ENCODE measurements at regions not wholly inside any gene's neighbourhood (a gene's known extent, or its start where the extent isn't known, plus 50 kb on each side); places are given as distances from the start of the nearest gene placed in this dataset.

GRCh38 chr13:21230516-21230915, 54.1 kb downstream of the MRPL57 start:
- TF ChIP-seq CTCF (IDR thresholded peaks at IDR 0.05) (no peak), IRF3 (IDR thresholded peaks at IDR 0.05; ENCODE audit: low read depth, low read length) (no peak), EZH2phosphoT487 (IDR thresholded peaks at IDR 0.05; ENCODE audit: borderline replicate concordance, low read depth) (no peak), NRF1 (IDR thresholded peaks at IDR 0.05; ENCODE audit: low read depth, low read length) (no peak), POLR2AphosphoS5 (IDR thresholded peaks at IDR 0.05; ENCODE audit: low read depth, low read length) (no peak), MXI1 (IDR thresholded peaks at IDR 0.05; ENCODE audit: low read depth, low read length) (no peak), YY1 (IDR thresholded peaks at IDR 0.05; ENCODE audit: low read depth) (no peak), USF2 (IDR thresholded peaks at IDR 0.05; ENCODE audit: borderline replicate concordance, low read depth, low read length) (no peak), REST (IDR thresholded peaks at IDR 0.05; ENCODE audit: low read depth, low read length) (no peak), EP300 (IDR thresholded peaks at IDR 0.05; ENCODE audit: borderline replicate concordance in 1 of 2, low read depth in 1 of 2, low read length in 1 of 2) (no peak), ZBTB33 (IDR thresholded peaks at IDR 0.05; ENCODE audit: borderline replicate concordance, low read depth) (no peak), MEF2A (IDR thresholded peaks at IDR 0.05; ENCODE audit: borderline replicate concordance, low read depth) (no peak), RAD21 (IDR thresholded peaks at IDR 0.05; ENCODE audit: low read length) (no peak), TEAD4 (IDR thresholded peaks at IDR 0.05; ENCODE audit: borderline replicate concordance, insufficient read depth) (no peak)

All from SK-N-SH (cell line).